SK-N-SH (cell line): ENCODE measurements at regions not wholly inside any gene's neighbourhood (a gene's known extent, or its start where the extent isn't known, plus 50 kb on each side); places are given as distances from the start of the nearest gene placed in this dataset.

Experiments used
- CTCF ChIP-seq: fragments of 200-600 bp; sonication (generic); IDR thresholded peaks from 2 replicates; pipeline ENCODE4 v1.6.1; 2017; ENCODE audit warnings: antibody characterized with exemption, mild to moderate bottlenecking, moderate library complexity
- EP300 ChIP-seq, 2 experiments: IDR thresholded peaks; 2 replicates each; pipeline versions ENCODE4 v1.4.0 to v1.6.1; 2012; ENCODE audit warnings: borderline replicate concordance in 1 of 2, low read depth in 1 of 2, low read length in 1 of 2
- EZH2phosphoT487 ChIP-seq: fragments of 200-600 bp; sonication (generic); IDR thresholded peaks from 2 replicates; pipeline ENCODE4 v1.6.1; 2017; ENCODE audit warnings: low read depth, mixed run types, mild to moderate bottlenecking, antibody characterized with exemption, moderate library complexity, borderline replicate concordance
- MXI1 ChIP-seq: IDR thresholded peaks from 2 replicates; pipeline ENCODE4 v1.6.1; 2012; ENCODE audit warnings: mild to moderate bottlenecking, low read depth, low read length, improper control_type of control experiment
- POLR2AphosphoS5 ChIP-seq: IDR thresholded peaks from 2 replicates; pipeline ENCODE4 v1.6.1; 2012; ENCODE audit warnings: low read depth, low read length
- REST ChIP-seq: IDR thresholded peaks from 2 replicates; pipeline ENCODE4 v1.6.1; 2012; ENCODE audit warnings: mild to moderate bottlenecking, low read depth, low read length, moderate library complexity
- RFX5 ChIP-seq: IDR thresholded peaks from 2 replicates; pipeline ENCODE4 v1.6.1; 2012; ENCODE audit warnings: mild to moderate bottlenecking, improper control_type of control experiment, low read length
- SIN3A ChIP-seq: IDR thresholded peaks from 2 replicates; pipeline ENCODE4 v1.6.1; 2012; ENCODE audit warnings: low read depth, mild to moderate bottlenecking, low read length, moderate library complexity, borderline replicate concordance
- TAF1 ChIP-seq: IDR thresholded peaks from 2 replicates; pipeline ENCODE4 v1.6.1; 2012; ENCODE audit warnings: low read depth, mild to moderate bottlenecking, low read length, moderate library complexity, borderline replicate concordance
- TEAD4 ChIP-seq: IDR thresholded peaks from 2 replicates; pipeline ENCODE4 v1.4.0; 2012; ENCODE audit warnings: mild to moderate bottlenecking, borderline replicate concordance; ENCODE audit not compliant: insufficient read depth
- USF1 ChIP-seq: IDR thresholded peaks from 2 replicates; pipeline ENCODE4 v1.4.0; 2012; ENCODE audit warnings: low read depth, borderline replicate concordance
- USF2 ChIP-seq: fragments of 150-350 bp; IDR thresholded peaks from 2 replicates; pipeline ENCODE4 v1.6.1; 2017; ENCODE audit warnings: antibody characterized with exemption, low read length, low read depth, borderline replicate concordance
- YY1 ChIP-seq: IDR thresholded peaks from 2 replicates; pipeline ENCODE4 v1.4.0; 2012; ENCODE audit warnings: low read depth, mild to moderate bottlenecking

GRCh38 chr17:13917634-13918033, 151.7 kb upstream of the COX10 start:
- TF ChIP-seq CTCF (no peak), POLR2AphosphoS5 (no peak), YY1 (no peak), REST (no peak), TAF1 (no peak), EZH2phosphoT487 (no peak), USF2 (no peak), TEAD4 (no peak), SIN3A (no peak), EP300 (IDR thresholded peaks at IDR 0.05; ENCODE audit: borderline replicate concordance in 1 of 2, low read depth in 1 of 2, low read length in 1 of 2) (no peak), USF1 (no peak), MXI1 (no peak), RFX5 (no peak)
